ENCODE measurements at regions not wholly inside any gene's neighbourhood (a gene's known extent, or its start where the extent isn't known, plus 50 kb on each side); places are given as distances from the start of the nearest gene placed in this dataset.

DNA sequence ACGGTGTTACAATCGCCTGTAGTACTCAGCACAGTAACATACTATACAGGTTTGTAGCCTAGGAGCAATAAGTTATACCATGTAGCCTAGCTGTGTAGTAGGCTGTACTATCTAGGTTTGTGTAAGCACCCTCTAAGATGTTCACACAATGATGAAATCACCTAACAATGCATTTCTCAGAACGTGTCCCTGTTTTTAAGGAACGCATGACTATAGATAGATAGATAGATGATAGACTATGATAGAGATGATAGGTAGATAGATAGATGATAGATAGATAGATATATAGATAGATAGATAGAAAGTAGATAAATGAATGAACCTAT lies 203.9 kb downstream of the FAM76B start:
- no peak for ATAC-seq
- H3K27me3 Mint-ChIP-seq (ENCODE audit: low read depth), result no peaks in the 10 kb centered on the region
- no peaks in the 10 kb centered on the region for H3K36me3 Mint-ChIP-seq
- H3K27ac Mint-ChIP-seq, result no peak overlapping the region
- no peak for DNase-seq (ENCODE audit: low spot score)
- no peaks in the 10 kb centered on the region for H3K4me1 Mint-ChIP-seq
- no peak overlapping the region for H3K4me3 Mint-ChIP-seq
- CTCF ChIA-PET, result interaction anchor here (1.1 kb wide), 1 partner anchor 434 kb away, joined by 3 read pairs; no protein-coding TSS in a partner anchor
- POLR2A ChIA-PET, result no interaction called here
- H3K9me3 Mint-ChIP-seq, result peaks cover 5% of the 10 kb centered on the region; the same call in 1 of the 2 replicates
- TF ChIP-seq SP1 (CRISPR knock-in tag; conservative IDR thresholded peaks at IDR 0.05) (no peak), MXD4 (CRISPR knock-in tag; IDR thresholded peaks at IDR 0.05; ENCODE audit: borderline replicate concordance) (no peak), MAX (CRISPR knock-in tag; IDR thresholded peaks at IDR 0.05) (no peak), ZBTB21 (CRISPR knock-in tag; IDR thresholded peaks at IDR 0.05; ENCODE audit: borderline replicate concordance) (no peak), FOXP4 (CRISPR knock-in tag; IDR thresholded peaks at IDR 0.05) (no peak), GRHL2 (CRISPR knock-in tag; IDR thresholded peaks at IDR 0.05; ENCODE audit: insufficient replicate concordance, severe bottlenecking) (no peak), STAT6 (CRISPR knock-in tag; conservative IDR thresholded peaks at IDR 0.05; ENCODE audit: low read depth) (no peak), CREM (CRISPR knock-in tag; IDR thresholded peaks at IDR 0.05) (no peak), ZNF396 (CRISPR knock-in tag; IDR thresholded peaks at IDR 0.05; ENCODE audit: borderline replicate concordance) (no peak)
- TF ChIP-seq, protein P1, sequence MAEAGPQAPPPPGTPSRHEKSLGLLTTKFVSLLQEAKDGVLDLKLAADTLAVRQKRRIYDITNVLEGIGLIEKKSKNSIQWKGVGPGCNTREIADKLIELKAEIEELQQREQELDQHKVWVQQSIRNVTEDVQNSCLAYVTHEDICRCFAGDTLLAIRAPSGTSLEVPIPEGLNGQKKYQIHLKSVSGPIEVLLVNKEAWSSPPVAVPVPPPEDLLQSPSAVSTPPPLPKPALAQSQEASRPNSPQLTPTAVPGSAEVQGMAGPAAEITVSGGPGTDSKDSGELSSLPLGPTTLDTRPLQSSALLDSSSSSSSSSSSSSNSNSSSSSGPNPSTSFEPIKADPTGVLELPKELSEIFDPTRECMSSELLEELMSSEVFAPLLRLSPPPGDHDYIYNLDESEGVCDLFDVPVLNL (CRISPR knock-in tag; IDR thresholded peaks at IDR 0.05; ENCODE audit: borderline replicate concordance, low read depth), result no peak
- TF ChIP-seq, protein P2, sequence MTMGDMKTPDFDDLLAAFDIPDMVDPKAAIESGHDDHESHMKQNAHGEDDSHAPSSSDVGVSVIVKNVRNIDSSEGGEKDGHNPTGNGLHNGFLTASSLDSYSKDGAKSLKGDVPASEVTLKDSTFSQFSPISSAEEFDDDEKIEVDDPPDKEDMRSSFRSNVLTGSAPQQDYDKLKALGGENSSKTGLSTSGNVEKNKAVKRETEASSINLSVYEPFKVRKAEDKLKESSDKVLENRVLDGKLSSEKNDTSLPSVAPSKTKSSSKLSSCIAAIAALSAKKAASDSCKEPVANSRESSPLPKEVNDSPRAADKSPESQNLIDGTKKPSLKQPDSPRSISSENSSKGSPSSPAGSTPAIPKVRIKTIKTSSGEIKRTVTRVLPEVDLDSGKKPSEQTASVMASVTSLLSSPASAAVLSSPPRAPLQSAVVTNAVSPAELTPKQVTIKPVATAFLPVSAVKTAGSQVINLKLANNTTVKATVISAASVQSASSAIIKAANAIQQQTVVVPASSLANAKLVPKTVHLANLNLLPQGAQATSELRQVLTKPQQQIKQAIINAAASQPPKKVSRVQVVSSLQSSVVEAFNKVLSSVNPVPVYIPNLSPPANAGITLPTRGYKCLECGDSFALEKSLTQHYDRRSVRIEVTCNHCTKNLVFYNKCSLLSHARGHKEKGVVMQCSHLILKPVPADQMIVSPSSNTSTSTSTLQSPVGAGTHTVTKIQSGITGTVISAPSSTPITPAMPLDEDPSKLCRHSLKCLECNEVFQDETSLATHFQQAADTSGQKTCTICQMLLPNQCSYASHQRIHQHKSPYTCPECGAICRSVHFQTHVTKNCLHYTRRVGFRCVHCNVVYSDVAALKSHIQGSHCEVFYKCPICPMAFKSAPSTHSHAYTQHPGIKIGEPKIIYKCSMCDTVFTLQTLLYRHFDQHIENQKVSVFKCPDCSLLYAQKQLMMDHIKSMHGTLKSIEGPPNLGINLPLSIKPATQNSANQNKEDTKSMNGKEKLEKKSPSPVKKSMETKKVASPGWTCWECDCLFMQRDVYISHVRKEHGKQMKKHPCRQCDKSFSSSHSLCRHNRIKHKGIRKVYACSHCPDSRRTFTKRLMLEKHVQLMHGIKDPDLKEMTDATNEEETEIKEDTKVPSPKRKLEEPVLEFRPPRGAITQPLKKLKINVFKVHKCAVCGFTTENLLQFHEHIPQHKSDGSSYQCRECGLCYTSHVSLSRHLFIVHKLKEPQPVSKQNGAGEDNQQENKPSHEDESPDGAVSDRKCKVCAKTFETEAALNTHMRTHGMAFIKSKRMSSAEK (CRISPR knock-in tag; IDR thresholded peaks at IDR 0.05; ENCODE audit: borderline replicate concordance), result no peak
- TF ChIP-seq, protein P3, sequence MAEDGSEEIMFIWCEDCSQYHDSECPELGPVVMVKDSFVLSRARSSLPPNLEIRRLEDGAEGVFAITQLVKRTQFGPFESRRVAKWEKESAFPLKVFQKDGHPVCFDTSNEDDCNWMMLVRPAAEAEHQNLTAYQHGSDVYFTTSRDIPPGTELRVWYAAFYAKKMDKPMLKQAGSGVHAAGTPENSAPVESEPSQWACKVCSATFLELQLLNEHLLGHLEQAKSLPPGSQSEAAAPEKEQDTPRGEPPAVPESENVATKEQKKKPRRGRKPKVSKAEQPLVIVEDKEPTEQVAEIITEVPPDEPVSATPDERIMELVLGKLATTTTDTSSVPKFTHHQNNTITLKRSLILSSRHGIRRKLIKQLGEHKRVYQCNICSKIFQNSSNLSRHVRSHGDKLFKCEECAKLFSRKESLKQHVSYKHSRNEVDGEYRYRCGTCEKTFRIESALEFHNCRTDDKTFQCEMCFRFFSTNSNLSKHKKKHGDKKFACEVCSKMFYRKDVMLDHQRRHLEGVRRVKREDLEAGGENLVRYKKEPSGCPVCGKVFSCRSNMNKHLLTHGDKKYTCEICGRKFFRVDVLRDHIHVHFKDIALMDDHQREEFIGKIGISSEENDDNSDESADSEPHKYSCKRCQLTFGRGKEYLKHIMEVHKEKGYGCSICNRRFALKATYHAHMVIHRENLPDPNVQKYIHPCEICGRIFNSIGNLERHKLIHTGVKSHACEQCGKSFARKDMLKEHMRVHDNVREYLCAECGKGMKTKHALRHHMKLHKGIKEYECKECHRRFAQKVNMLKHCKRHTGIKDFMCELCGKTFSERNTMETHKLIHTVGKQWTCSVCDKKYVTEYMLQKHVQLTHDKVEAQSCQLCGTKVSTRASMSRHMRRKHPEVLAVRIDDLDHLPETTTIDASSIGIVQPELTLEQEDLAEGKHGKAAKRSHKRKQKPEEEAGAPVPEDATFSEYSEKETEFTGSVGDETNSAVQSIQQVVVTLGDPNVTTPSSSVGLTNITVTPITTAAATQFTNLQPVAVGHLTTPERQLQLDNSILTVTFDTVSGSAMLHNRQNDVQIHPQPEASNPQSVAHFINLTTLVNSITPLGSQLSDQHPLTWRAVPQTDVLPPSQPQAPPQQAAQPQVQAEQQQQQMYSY (CRISPR knock-in tag; IDR thresholded peaks at IDR 0.05), result no peak

All from WTC11 (cell line).